IMR-90 (cell line): ENCODE measurements at regions not wholly inside any gene's neighbourhood (a gene's known extent, or its start where the extent isn't known, plus 50 kb on each side); places are given as distances from the start of the nearest gene placed in this dataset.
A peak's percentile ranks its signal among the peaks of the same experiment; 100 is the strongest.

Experiments
- ATAC-seq: fragments of 200-7000 bp; cut with Tn5 transposase; 2 replicates; pipeline ENCODE4 v1.9.1; 2020; ENCODE audit warnings: low read depth, mild to moderate bottlenecking, moderate library complexity
- BruUV-seq: library from RNA; stranded (reverse); fragments of 400-500 nt; replicated peaks from 2 replicates; lab custom pipeline; 2021; lab: Mats Ljungman, UMichigan
- CTCF ChIA-PET: fragments of 300-600 bp; formaldehyde crosslinking; extraction: SDS; loops from one replicate; lab custom pipeline; 2021; ENCODE audit warnings: antibody characterized with exemption; lab: Yijun Ruan, JAX
- POLR2A ChIA-PET: fragments of 300-600 bp; sonication (Branson Sonifier 250); formaldehyde crosslinking; loops from one replicate; lab custom pipeline; 2022; ENCODE audit warnings: antibody characterized with exemption; ENCODE audit not compliant: unreplicated experiment; lab: Charles Lee
- DNase-seq: peaks from one replicate; pipeline ENCODE4 v3.0.0; 2013
- H2AFZ ChIP-seq: replicated peaks from 2 replicates; pipeline ENCODE3; 2013; ENCODE audit warnings: low read length, mild to moderate bottlenecking; ENCODE audit not compliant: poor library complexity
- H2AK5ac ChIP-seq: 2 replicates; pipeline ENCODE4 v1.6.1; 2013; ENCODE audit warnings: low read depth, low read length, inconsistent platforms
- H2AK9ac ChIP-seq: replicated peaks from 2 replicates; pipeline ENCODE3; 2013; ENCODE audit warnings: mild to moderate bottlenecking, low read depth, low read length, moderate library complexity; ENCODE audit not compliant: poor library complexity
- H2BK120ac ChIP-seq: 2 replicates; pipeline ENCODE4 v1.6.1; 2013; ENCODE audit warnings: low read depth, low read length, inconsistent platforms
- H2BK15ac ChIP-seq: 3 replicates; pipeline ENCODE4 v1.6.1; 2013; ENCODE audit warnings: low read depth, low read length, inconsistent platforms
- H2BK20ac ChIP-seq: 2 replicates; pipeline ENCODE4 v1.6.1; 2013; ENCODE audit warnings: low read depth, mild to moderate bottlenecking, inconsistent platforms, low read length, moderate library complexity
- H2BK5ac ChIP-seq: 2 replicates; pipeline ENCODE4 v1.6.1; 2013; ENCODE audit warnings: mild to moderate bottlenecking, low read depth, low read length, inconsistent platforms; ENCODE audit not compliant: poor library complexity, severe bottlenecking
- H3K14ac ChIP-seq: replicated peaks from 2 replicates; pipeline ENCODE4 v1.6.1; 2013; ENCODE audit warnings: low read depth, low read length, inconsistent platforms
- H3K18ac ChIP-seq: 2 replicates; pipeline ENCODE4 v1.6.1; 2013; ENCODE audit warnings: low read depth, low read length, control low read depth
- H3K23ac ChIP-seq: 2 replicates; pipeline ENCODE4 v1.6.1; 2013; ENCODE audit warnings: low read depth, low read length, inconsistent platforms
- H3K27ac ChIP-seq: 2 replicates; pipeline ENCODE4 v1.5.1; 2013; ENCODE audit warnings: mild to moderate bottlenecking, control low read depth, low read length; ENCODE audit not compliant: insufficient read depth
- H3K27me3 ChIP-seq: 2 replicates; pipeline ENCODE4 v1.6.1; 2013; ENCODE audit warnings: low read length; ENCODE audit not compliant: control insufficient read depth, insufficient read depth
- H3K36me3 ChIP-seq: 2 replicates; pipeline ENCODE4 v1.6.1; 2013; ENCODE audit warnings: low read length, mixed read lengths; ENCODE audit not compliant: control insufficient read depth, insufficient read depth
- H3K4ac ChIP-seq: 2 replicates; pipeline ENCODE4 v1.6.1; 2013; ENCODE audit warnings: low read depth, low read length, inconsistent platforms
- H3K4me1 ChIP-seq: 2 replicates; pipeline ENCODE4 v1.6.1; 2013; ENCODE audit warnings: low read length, mixed read lengths; ENCODE audit not compliant: control insufficient read depth, insufficient read depth
- H3K4me2 ChIP-seq: 2 replicates; pipeline ENCODE4 v1.6.1; 2013; ENCODE audit warnings: low read depth, mild to moderate bottlenecking, control low read depth, low read length, moderate library complexity
- H3K4me3 ChIP-seq: 2 replicates; pipeline ENCODE4 v1.5.1; 2013; ENCODE audit warnings: low read depth, mild to moderate bottlenecking, control low read depth, low read length, moderate library complexity; ENCODE audit not compliant: insufficient read depth
- H3K56ac ChIP-seq: 2 replicates; pipeline ENCODE4 v1.6.1; 2013; ENCODE audit warnings: low read length, inconsistent platforms; ENCODE audit not compliant: insufficient read depth; ENCODE audit errors: extremely low read depth
- H3K79me1 ChIP-seq, 2 experiments: 2 replicates each; pipeline ENCODE4 v1.6.1; 2013; ENCODE audit warnings: low read length in 2 of 2, inconsistent platforms in 1 of 2, low read depth in 1 of 2
- H3K9ac ChIP-seq: 2 replicates; pipeline ENCODE4 v1.6.1; 2013; ENCODE audit warnings: low read depth, low read length, control low read depth
- H3K9me1 ChIP-seq: 2 replicates; pipeline ENCODE4 v1.6.1; 2013; ENCODE audit warnings: low read length, inconsistent platforms; ENCODE audit not compliant: insufficient read depth
- H3K9me3 ChIP-seq: 2 replicates; pipeline ENCODE4 v1.6.1; 2013; ENCODE audit warnings: low read length; ENCODE audit not compliant: control insufficient read depth, insufficient read depth
- H4K20me1 ChIP-seq: 2 replicates; pipeline ENCODE4 v1.6.1; 2013; ENCODE audit warnings: low read length, inconsistent platforms; ENCODE audit not compliant: insufficient read depth
- H4K5ac ChIP-seq: 2 replicates; pipeline ENCODE4 v1.6.1; 2013; ENCODE audit warnings: mild to moderate bottlenecking, low read depth, low read length, control low read depth
- H4K8ac ChIP-seq, 2 experiments: 2 replicates each; pipeline ENCODE4 v1.6.1; 2013; ENCODE audit warnings: low read depth in 2 of 2, low read length in 2 of 2, control low read depth in 1 of 2, inconsistent platforms in 1 of 2
- H4K91ac ChIP-seq: 2 replicates; pipeline ENCODE4 v1.6.1; 2013; ENCODE audit warnings: low read depth, low read length, inconsistent platforms; ENCODE audit not compliant: insufficient read depth
- CEBPB ChIP-seq: IDR thresholded peaks from 2 replicates; pipeline ENCODE4 v1.6.1; 2012; ENCODE audit warnings: low read depth, low read length, improper control_type of control experiment
- MAFK ChIP-seq: IDR thresholded peaks from 2 replicates; pipeline ENCODE4 v1.6.1; 2012; ENCODE audit warnings: low read depth, low read length, improper control_type of control experiment
- NFE2L2 ChIP-seq: fragments of 150-350 bp; IDR thresholded peaks from 2 replicates; pipeline ENCODE4 v1.6.1; 2016; ENCODE audit warnings: low read depth, mild to moderate bottlenecking, low read length
- POLR2A ChIP-seq: IDR thresholded peaks from 2 replicates; pipeline ENCODE4 v1.6.1; 2012; ENCODE audit warnings: mild to moderate bottlenecking, low read depth, low read length
- RAD21 ChIP-seq: IDR thresholded peaks from 2 replicates; pipeline ENCODE4 v1.6.1; 2012; ENCODE audit warnings: low read length, improper control_type of control experiment
- SMC3 ChIP-seq: fragments of 150-350 bp; IDR thresholded peaks from 2 replicates; pipeline ENCODE4 v1.6.1; 2016; ENCODE audit warnings: low read depth, mild to moderate bottlenecking, antibody characterized with exemption, low read length, moderate library complexity
- USF2 ChIP-seq: fragments of 150-350 bp; IDR thresholded peaks from 2 replicates; pipeline ENCODE4 v1.6.1; 2017; ENCODE audit warnings: mild to moderate bottlenecking, antibody characterized with exemption, low read length, low read depth
- whole genome bisulfite sequencing, 2 experiments: methylation state at CpG; one replicate each; pipeline versions ENCODE4 v1.1.5 to v1.1.7; 2013; ENCODE audit warnings: missing lambda C conversion rate in 2 of 2; ENCODE audit not compliant: insufficient read length in 1 of 2; ENCODE audit errors: extremely low coverage in 2 of 2; 5-methylcytosine and 5-hydroxymethylcytosine counted together
- dilution Hi-C: fragments of 300-500 bp; cut with HindIII; formaldehyde crosslinking; loops from one replicate; pipeline ENCODE4 v1.14.3; 2018; ENCODE audit warnings: low sequenced_read_pairs; ENCODE audit not compliant: unreplicated experiment
- in situ Hi-C: fragments of 300-500 bp; cut with MboI; formaldehyde crosslinking; loops from 3 replicates; pipeline ENCODE4 v1.14.3; 2019; ENCODE audit warnings: low sequenced_read_pairs, inconsistent platforms, mixed read lengths
- intact Hi-C: fragments of 100-400 bp; cut with micrococcal nuclease; formaldehyde crosslinking; loops from 2 replicates; pipeline ENCODE4 v1.10.0; 2022
- TF ChIP-seq, protein P1 (sequence below): conservative IDR thresholded peaks from 2 replicates; pipeline ENCODE4 v1.5.1; 2012; ENCODE audit warnings: mild to moderate bottlenecking, low read depth, low read length, improper control_type of control experiment

GRCh38 chr2:204325468-204325867 is 219.8 kb upstream of the PARD3B start:
- no peak overlapping the region; the same call in 1 of the 2 replicates for H3K23ac ChIP-seq
- no peak overlapping the region; the same call in 2 of the 3 replicates for H2BK15ac ChIP-seq
- peak overlapping the region; percentile 50 for H2AFZ ChIP-seq
- peaks cover 7% of the 10 kb centered on the region; the same call in 1 of the 2 replicates for H3K9me1 ChIP-seq
- H3K14ac ChIP-seq: peak overlapping the region; percentile 59; the same call in 1 of the 2 replicates
- H3K36me3 ChIP-seq: no peaks in the 10 kb centered on the region
- H3K56ac ChIP-seq: no peak overlapping the region
- H3K9me3 ChIP-seq: no peaks in the 10 kb centered on the region
- CTCF ChIA-PET: no interaction called here
- H4K8ac ChIP-seq: peak overlapping the region in 1 of 2 experiments; percentile 59; a peak in 1 of 4 replicates
- peak overlapping the region; percentile 57 for H2AK9ac ChIP-seq
- H4K5ac ChIP-seq: no peak overlapping the region
- H4K91ac ChIP-seq: no peak overlapping the region
- no peak overlapping the region for H2BK5ac ChIP-seq
- WGBS, 2 experiments: 23% methylated on average over 4 of the region's 7 CpGs; no CpG with 5 or more reads in 1 of the 2 experiments
- no peak overlapping the region for H3K4me3 ChIP-seq
- H3K79me1 ChIP-seq: no peaks in the 10 kb centered on the region
- H2BK120ac ChIP-seq: peak overlapping the region; percentile 86
- in situ Hi-C loops (loop anchor here (5.0 to 25.0 kb wide), 2 partner anchors 537 to 1352 kb away; no protein-coding TSS in a partner anchor), dilution Hi-C loops (no loop called here), intact Hi-C loops (loop anchor here (1.0 to 10.0 kb wide), 9 partner anchors 142 to 1602 kb away; partner anchors contain the start of gene NRP2)
- no peak for TF ChIP-seq MAFK
- TF ChIP-seq POLR2A: 0 out of 2 replicates have a peak, but pooled peaks have one; percentile 38
- TF ChIP-seq RAD21: peak; percentile 96
- TF ChIP-seq NFE2L2: no peak
- TF ChIP-seq USF2: no peak
- TF ChIP-seq SMC3: peak; percentile 93
- 0 out of 2 replicates have a peak, but pooled peaks have one; percentile 41 for TF ChIP-seq CEBPB
- TF ChIP-seq, protein P1, sequence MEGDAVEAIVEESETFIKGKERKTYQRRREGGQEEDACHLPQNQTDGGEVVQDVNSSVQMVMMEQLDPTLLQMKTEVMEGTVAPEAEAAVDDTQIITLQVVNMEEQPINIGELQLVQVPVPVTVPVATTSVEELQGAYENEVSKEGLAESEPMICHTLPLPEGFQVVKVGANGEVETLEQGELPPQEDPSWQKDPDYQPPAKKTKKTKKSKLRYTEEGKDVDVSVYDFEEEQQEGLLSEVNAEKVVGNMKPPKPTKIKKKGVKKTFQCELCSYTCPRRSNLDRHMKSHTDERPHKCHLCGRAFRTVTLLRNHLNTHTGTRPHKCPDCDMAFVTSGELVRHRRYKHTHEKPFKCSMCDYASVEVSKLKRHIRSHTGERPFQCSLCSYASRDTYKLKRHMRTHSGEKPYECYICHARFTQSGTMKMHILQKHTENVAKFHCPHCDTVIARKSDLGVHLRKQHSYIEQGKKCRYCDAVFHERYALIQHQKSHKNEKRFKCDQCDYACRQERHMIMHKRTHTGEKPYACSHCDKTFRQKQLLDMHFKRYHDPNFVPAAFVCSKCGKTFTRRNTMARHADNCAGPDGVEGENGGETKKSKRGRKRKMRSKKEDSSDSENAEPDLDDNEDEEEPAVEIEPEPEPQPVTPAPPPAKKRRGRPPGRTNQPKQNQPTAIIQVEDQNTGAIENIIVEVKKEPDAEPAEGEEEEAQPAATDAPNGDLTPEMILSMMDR: peak; percentile 88
- 0 out of 2 replicates have a peak overlapping the region, but pooled peaks have one; percentile 27 for H3K4me2 ChIP-seq
- H3K27ac ChIP-seq: no peak overlapping the region
- ATAC-seq (peak; percentile 92), DNase-seq (peak; percentile 87)
- POLR2A ChIA-PET: interaction anchor here (0.6 kb wide), 1 partner anchor 1358 kb away, joined by 3 read pairs; no protein-coding TSS in a partner anchor
- no peaks in the 10 kb centered on the region for H3K27me3 ChIP-seq
- no peak overlapping the region; the same call in 1 of the 2 replicates for H3K18ac ChIP-seq
- no peak overlapping the region for H2AK5ac ChIP-seq
- H3K9ac ChIP-seq: no peak overlapping the region
- H4K20me1 ChIP-seq: no peaks in the 10 kb centered on the region
- H2BK20ac ChIP-seq: peak overlapping the region; percentile 90
- peak overlapping the region; percentile 56; the same call in 1 of the 2 replicates for H3K4ac ChIP-seq
- peaks cover 3% of the 10 kb centered on the region for H3K4me1 ChIP-seq
- BruUV-seq: no TSS peak
